Skeletal muscle satellite cell (primary cell): ENCODE measurements at regions not wholly inside any gene's neighbourhood (a gene's known extent, or its start where the extent isn't known, plus 50 kb on each side); places are given as distances from the start of the nearest gene placed in this dataset.

Experiments used
- H3K27me3 ChIP-seq: 2 replicates; pipeline ENCODE4 v1.7.0; 2013; ENCODE audit warnings: low read length; ENCODE audit not compliant: control insufficient read depth, insufficient read depth
- H3K36me3 ChIP-seq: 2 replicates; pipeline ENCODE4 v1.7.0; 2013; ENCODE audit warnings: mild to moderate bottlenecking, control low read depth, low read length; ENCODE audit not compliant: insufficient read depth
- H3K4me1 ChIP-seq: 2 replicates; pipeline ENCODE4 v1.7.0; 2013; ENCODE audit warnings: low read length; ENCODE audit not compliant: control insufficient read depth, insufficient read depth
- H3K4me2 ChIP-seq: 2 replicates; pipeline ENCODE4 v1.7.0; 2013; ENCODE audit warnings: mild to moderate bottlenecking, low read length
- H3K4me3 ChIP-seq: 2 replicates; pipeline ENCODE4 v1.7.0; 2013; ENCODE audit warnings: low read length
- H3K9ac ChIP-seq: 2 replicates; pipeline ENCODE4 v1.7.0; 2013; ENCODE audit warnings: mild to moderate bottlenecking, low read depth, low read length, moderate library complexity
- H3K9me3 ChIP-seq: replicated peaks from 2 replicates; pipeline ENCODE4 v1.7.0; 2013; ENCODE audit warnings: mild to moderate bottlenecking, control low read depth, low read length

- Histone ChIP-seq H3K9me3 (no peaks in the 10 kb centered on the region), H3K27me3 (no peaks in the 10 kb centered on the region), H3K4me1 (peaks cover 8% of the 10 kb centered on the region), H3K9ac (no peak overlapping the region), H3K36me3 (no peaks in the 10 kb centered on the region), H3K4me2 (no peak overlapping the region), H3K4me3 (no peak overlapping the region)
Observed at GRCh38 chr3:144073698-144074097, 102.1 kb downstream of the DIPK2A start.

GRCh38 chr3:144079634-144080033, 108.0 kb downstream of the DIPK2A start:
- no peak overlapping the region for H3K4me3 ChIP-seq
- no peak overlapping the region for H3K9ac ChIP-seq
- H3K36me3 ChIP-seq, result no peaks in the 10 kb centered on the region
- H3K27me3 ChIP-seq, result no peaks in the 10 kb centered on the region
- H3K4me2 ChIP-seq, result no peak overlapping the region
- H3K4me1 ChIP-seq, result peaks cover 1% of the 10 kb centered on the region
- no peaks in the 10 kb centered on the region for H3K9me3 ChIP-seq

DNA sequence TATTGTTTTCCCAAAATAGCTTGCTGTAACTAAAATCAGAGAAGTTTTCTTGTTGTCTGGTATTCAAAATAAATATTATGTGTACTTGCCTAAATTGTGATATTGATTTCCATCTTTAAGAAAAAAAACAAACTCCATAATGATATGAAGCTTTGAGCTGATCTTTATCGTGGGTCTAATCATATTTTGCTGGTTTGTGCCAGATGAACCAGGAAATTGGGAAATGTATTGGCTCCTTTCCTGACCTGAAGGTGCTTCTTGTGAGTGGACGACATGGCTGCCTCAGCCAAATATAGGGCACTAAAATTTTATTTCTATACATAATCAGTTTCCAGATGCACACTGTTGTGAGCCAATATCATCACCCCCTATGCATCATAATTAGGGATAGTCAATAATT, 113.3 kb downstream of the DIPK2A start:
- no peak overlapping the region for H3K4me3 ChIP-seq
- no peaks in the 10 kb centered on the region for H3K36me3 ChIP-seq
- H3K4me1 ChIP-seq, result no peaks in the 10 kb centered on the region
- H3K9ac ChIP-seq, result no peak overlapping the region
- H3K27me3 ChIP-seq, result no peaks in the 10 kb centered on the region
- H3K9me3 ChIP-seq, result no peaks in the 10 kb centered on the region
- no peak overlapping the region for H3K4me2 ChIP-seq

GRCh38 chr3:144085964-144086363, 114.3 kb downstream of the DIPK2A start:
- H3K9me3 ChIP-seq, result no peaks in the 10 kb centered on the region
- H3K4me2 ChIP-seq, result no peak overlapping the region
- H3K36me3 ChIP-seq, result no peaks in the 10 kb centered on the region
- no peak overlapping the region for H3K4me3 ChIP-seq
- no peaks in the 10 kb centered on the region for H3K4me1 ChIP-seq
- no peak overlapping the region for H3K9ac ChIP-seq
- no peaks in the 10 kb centered on the region for H3K27me3 ChIP-seq

- H3K9me3 ChIP-seq, result no peaks in the 10 kb centered on the region
- H3K36me3 ChIP-seq, result no peaks in the 10 kb centered on the region
- no peak overlapping the region for H3K4me3 ChIP-seq
- H3K4me1 ChIP-seq, result no peaks in the 10 kb centered on the region
- no peaks in the 10 kb centered on the region for H3K27me3 ChIP-seq
- H3K4me2 ChIP-seq, result no peak overlapping the region
- no peak overlapping the region for H3K9ac ChIP-seq
Observed at GRCh38 chr3:144096016-144096415, 124.4 kb downstream of the DIPK2A start.

DNA sequence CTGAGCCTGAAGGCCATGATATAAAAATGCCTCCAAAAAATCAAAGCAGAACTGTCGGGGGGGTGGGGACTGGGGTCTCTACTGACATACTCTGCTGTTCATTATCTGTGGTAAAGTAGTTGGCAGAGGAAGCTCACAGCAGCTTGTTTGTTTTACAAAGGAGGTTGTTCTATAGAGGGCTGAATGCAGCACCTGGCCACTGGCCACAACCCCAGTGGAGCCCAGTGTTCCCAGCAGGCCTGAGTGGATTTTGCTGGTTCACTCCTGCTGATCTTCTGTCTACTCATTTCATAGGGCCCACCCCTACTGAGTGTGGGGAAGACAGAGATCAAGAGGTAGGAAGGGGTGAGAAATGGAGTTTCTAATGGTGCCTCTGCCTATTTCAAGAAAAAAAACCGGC, 125.5 kb downstream of the DIPK2A start:
- no peak overlapping the region for H3K4me2 ChIP-seq
- no peaks in the 10 kb centered on the region for H3K4me1 ChIP-seq
- no peaks in the 10 kb centered on the region for H3K36me3 ChIP-seq
- H3K9ac ChIP-seq, result no peak overlapping the region
- no peaks in the 10 kb centered on the region for H3K27me3 ChIP-seq
- no peaks in the 10 kb centered on the region for H3K9me3 ChIP-seq
- no peak overlapping the region for H3K4me3 ChIP-seq

DNA sequence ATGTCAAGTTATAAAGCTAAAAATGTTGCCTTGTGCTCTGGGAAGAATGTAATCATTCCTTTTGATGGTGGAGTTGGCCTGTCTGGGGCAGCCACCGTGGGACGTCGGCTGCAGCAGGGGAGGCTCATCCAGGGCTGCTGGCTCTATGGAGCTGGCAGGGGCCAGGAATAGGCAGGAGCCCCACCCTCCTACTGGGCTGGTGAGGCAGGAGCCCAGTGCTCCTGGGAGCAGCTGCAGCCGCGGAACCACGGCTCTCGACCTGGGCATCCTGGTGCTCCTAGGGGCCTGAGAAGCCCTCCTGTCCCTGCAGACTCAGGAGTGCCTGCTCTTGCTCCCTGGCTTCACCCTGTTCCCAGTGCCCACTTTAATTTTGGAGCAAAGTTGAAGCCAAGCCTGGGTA, 127.1 kb downstream of the DIPK2A start:
- Histone ChIP-seq H3K9ac (no peak overlapping the region), H3K4me3 (no peak overlapping the region), H3K4me2 (no peak overlapping the region), H3K36me3 (no peaks in the 10 kb centered on the region), H3K9me3 (no peaks in the 10 kb centered on the region), H3K4me1 (no peaks in the 10 kb centered on the region), H3K27me3 (no peaks in the 10 kb centered on the region)

GRCh38 chr3:144102421-144102820, 130.8 kb downstream of the DIPK2A start:
- no peak overlapping the region for H3K9ac ChIP-seq
- H3K4me1 ChIP-seq, result no peaks in the 10 kb centered on the region
- H3K4me3 ChIP-seq, result no peak overlapping the region
- H3K27me3 ChIP-seq, result no peaks in the 10 kb centered on the region
- H3K4me2 ChIP-seq, result no peak overlapping the region
- no peaks in the 10 kb centered on the region for H3K36me3 ChIP-seq
- H3K9me3 ChIP-seq, result no peaks in the 10 kb centered on the region

DNA sequence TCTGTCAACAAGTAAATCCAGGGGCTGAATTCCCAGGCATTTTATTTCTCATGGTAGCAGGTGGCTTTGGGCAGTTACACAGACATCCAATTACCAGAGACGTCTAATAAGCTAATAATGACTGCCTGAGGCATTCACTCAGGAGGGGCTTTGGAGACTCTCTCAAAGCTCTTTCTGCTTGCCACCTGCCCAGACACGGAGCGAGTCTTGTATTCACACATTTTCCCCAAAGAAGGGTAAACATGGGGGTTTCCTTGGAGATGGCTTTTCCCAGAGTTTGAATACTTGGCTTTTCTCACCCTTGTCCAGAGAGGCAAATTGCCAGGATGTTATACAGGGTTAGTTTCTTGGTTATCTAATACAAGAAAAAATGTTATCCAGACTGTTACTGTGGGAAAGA, 132.6 kb downstream of the DIPK2A start:
- no peaks in the 10 kb centered on the region for H3K36me3 ChIP-seq
- H3K4me1 ChIP-seq, result no peaks in the 10 kb centered on the region
- H3K4me2 ChIP-seq, result no peak overlapping the region
- no peaks in the 10 kb centered on the region for H3K27me3 ChIP-seq
- no peaks in the 10 kb centered on the region for H3K9me3 ChIP-seq
- no peak overlapping the region for H3K4me3 ChIP-seq
- no peak overlapping the region for H3K9ac ChIP-seq

DNA sequence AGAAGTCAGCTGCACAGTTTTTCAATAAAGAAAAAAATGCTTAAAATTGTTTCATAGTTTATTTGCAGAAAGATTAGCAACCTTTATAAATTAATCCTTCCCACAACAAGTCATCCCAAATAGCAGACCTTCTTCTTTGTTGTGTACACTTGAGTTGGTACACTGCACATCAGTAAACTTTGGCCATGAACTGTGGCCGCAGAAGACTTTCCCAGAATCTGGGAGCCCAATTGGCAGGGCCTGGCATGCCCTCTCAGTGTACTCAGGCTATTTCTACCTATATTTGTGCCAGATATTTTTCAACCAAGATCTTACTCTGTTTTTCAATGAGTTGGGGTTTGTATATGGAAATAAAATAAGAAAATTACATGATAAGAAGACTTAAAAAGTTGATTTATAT, 133.1 kb downstream of the DIPK2A start:
- H3K9ac ChIP-seq, result no peak overlapping the region

GRCh38 chr3:144105542-144105941, 133.9 kb downstream of the DIPK2A start:
- H3K4me2 ChIP-seq, result no peak overlapping the region
- H3K36me3 ChIP-seq, result no peaks in the 10 kb centered on the region
- no peaks in the 10 kb centered on the region for H3K9me3 ChIP-seq
- no peak overlapping the region for H3K9ac ChIP-seq
- H3K4me1 ChIP-seq, result no peaks in the 10 kb centered on the region
- no peak overlapping the region for H3K4me3 ChIP-seq
- H3K27me3 ChIP-seq, result no peaks in the 10 kb centered on the region

More for the DNA sequence above, 133.1 kb downstream of the DIPK2A start:
- Histone ChIP-seq H3K9me3 (no peaks in the 10 kb centered on the region), H3K4me2 (no peak overlapping the region), H3K4me3 (no peak overlapping the region), H3K27me3 (no peaks in the 10 kb centered on the region), H3K4me1 (no peaks in the 10 kb centered on the region), H3K36me3 (no peaks in the 10 kb centered on the region)

DNA sequence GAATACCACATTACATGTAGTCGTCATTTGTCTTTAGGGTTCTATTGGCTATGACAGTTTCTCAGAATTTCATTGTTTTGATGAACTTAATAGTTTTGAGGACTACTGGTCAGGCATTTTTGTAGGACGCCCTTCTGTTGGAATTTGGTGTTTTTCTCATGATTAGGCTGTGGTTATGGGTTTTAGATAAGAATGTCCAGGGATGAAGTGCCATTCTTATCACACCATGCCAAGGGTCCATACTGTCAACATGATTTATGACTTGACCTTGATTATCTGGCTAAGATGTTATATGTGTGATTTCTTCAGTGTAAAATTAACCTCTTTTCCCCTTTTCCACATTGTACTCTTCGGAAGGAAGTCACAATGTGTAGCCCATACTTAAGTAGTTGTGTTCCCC, 135.3 kb downstream of the DIPK2A start:
- Histone ChIP-seq H3K4me1 (no peaks in the 10 kb centered on the region), H3K9me3 (no peaks in the 10 kb centered on the region), H3K27me3 (no peaks in the 10 kb centered on the region), H3K4me3 (no peak overlapping the region), H3K4me2 (no peak overlapping the region), H3K36me3 (no peaks in the 10 kb centered on the region), H3K9ac (no peak overlapping the region)
